ENCODE measurements at regions not wholly inside any gene's neighbourhood (a gene's known extent, or its start where the extent isn't known, plus 50 kb on each side); places are given as distances from the start of the nearest gene placed in this dataset.

DNA sequence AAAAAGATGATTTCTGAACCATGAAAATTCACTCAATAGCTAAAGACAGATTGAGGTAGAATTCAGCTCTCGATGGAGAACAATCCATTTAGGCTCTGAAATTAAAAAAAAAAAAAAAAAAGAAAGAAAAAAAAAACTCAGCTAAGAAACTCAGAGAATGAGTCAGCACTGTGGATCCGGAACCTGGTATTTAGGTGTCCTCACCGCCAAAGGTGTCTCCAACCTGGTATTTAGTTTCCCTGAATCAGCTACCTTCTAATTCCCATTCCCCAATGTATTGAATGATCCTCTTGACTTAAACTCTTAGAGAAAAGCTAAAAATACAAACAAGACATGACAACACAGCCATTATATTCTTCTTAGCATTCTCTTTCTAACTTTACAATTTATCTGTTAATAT is 150.3 kb upstream of the RASGEF1B start:
- H3K36me3 ChIP-seq: no peaks in the 10 kb centered on the region
- DNase-seq: no peak
- H3K4me3 ChIP-seq: no peak overlapping the region
- WGBS, 2 donors: 41 to 48% methylated on average over 3 of the region's 3 CpGs
- no peaks in the 10 kb centered on the region for H3K4me1 ChIP-seq
- no peaks in the 10 kb centered on the region for H3K27me3 ChIP-seq
- TF ChIP-seq CTCF (IDR thresholded peaks at IDR 0.05) (no peak), POLR2A (IDR thresholded peaks at IDR 0.05) (no peak)
- H3K9me3 ChIP-seq: no peaks in the 10 kb centered on the region
- H3K27ac ChIP-seq: no peak overlapping the region
- intact Hi-C loops (cut with DNase I): no loop called here

- intact Hi-C loops (cut with DNase I): no loop called here
- H3K9me3 ChIP-seq: no peaks in the 10 kb centered on the region
- H3K27me3 ChIP-seq: no peaks in the 10 kb centered on the region
- H3K4me3 ChIP-seq: no peak overlapping the region
- no peaks in the 10 kb centered on the region for H3K36me3 ChIP-seq
- DNase-seq: no peak
- WGBS, 2 donors: 38 to 50% methylated on average over 2 of the region's 2 CpGs
- no peak overlapping the region for H3K27ac ChIP-seq
- TF ChIP-seq POLR2A (IDR thresholded peaks at IDR 0.05): no peak
- H3K4me1 ChIP-seq: no peaks in the 10 kb centered on the region
Measured at GRCh38 chr4:81621490-81621889, 149.8 kb upstream of the RASGEF1B start.

- Histone ChIP-seq H3K36me3 (no peaks in the 10 kb centered on the region), H3K9me3 (no peaks in the 10 kb centered on the region), H3K27ac (no peak overlapping the region), H3K27me3 (no peaks in the 10 kb centered on the region), H3K4me3 (no peak overlapping the region), H3K4me1 (no peaks in the 10 kb centered on the region)
- intact Hi-C loops (cut with DNase I): no loop called here
- WGBS, 2 donors: 43 to 75% methylated on average over 1 of the region's 1 CpG
- no peak for DNase-seq
- TF ChIP-seq CTCF (IDR thresholded peaks at IDR 0.05) (no peak), POLR2A (IDR thresholded peaks at IDR 0.05) (no peak)
Measured at GRCh38 chr4:81620442-81620841, 148.7 kb upstream of the RASGEF1B start.

GRCh38 chr4:81617545-81617944 is 145.8 kb upstream of the RASGEF1B start:
- H3K4me3 ChIP-seq: no peak overlapping the region
- DNase-seq: no peak
- WGBS, 2 donors: 80 to 83% methylated on average over 1 of the region's 1 CpG
- no peaks in the 10 kb centered on the region for H3K27me3 ChIP-seq
- no peak for TF ChIP-seq POLR2A (IDR thresholded peaks at IDR 0.05)
- no peak for TF ChIP-seq CTCF (IDR thresholded peaks at IDR 0.05)
- intact Hi-C loops (cut with DNase I): no loop called here
- no peaks in the 10 kb centered on the region for H3K9me3 ChIP-seq
- H3K27ac ChIP-seq: no peak overlapping the region
- no peaks in the 10 kb centered on the region for H3K4me1 ChIP-seq
- no peaks in the 10 kb centered on the region for H3K36me3 ChIP-seq

- no peak overlapping the region for H3K4me3 ChIP-seq
- peaks cover 5 to 12% (median 5%) of the 10 kb centered on the region in 3 donors for H3K4me1 ChIP-seq
- no peaks in the 10 kb centered on the region for H3K27me3 ChIP-seq
- H3K36me3 ChIP-seq: no peaks in the 10 kb centered on the region
- intact Hi-C loops (cut with DNase I): no loop called here
- H3K9me3 ChIP-seq: no peaks in the 10 kb centered on the region
- no peak for DNase-seq
- H3K27ac ChIP-seq: no peak overlapping the region
- 86 to 87% methylated on average over 3 of the region's 3 CpGs for WGBS, 2 donors
- TF ChIP-seq POLR2A (IDR thresholded peaks at IDR 0.05) (no peak), CTCF (IDR thresholded peaks at IDR 0.05) (no peak)
Measured at GRCh38 chr4:81611221-81611620, 139.5 kb upstream of the RASGEF1B start.

- H3K4me1 ChIP-seq: peaks cover 5 to 12% (median 5%) of the 10 kb centered on the region in 3 donors
- no peak overlapping the region for H3K27ac ChIP-seq
- TF ChIP-seq CTCF (IDR thresholded peaks at IDR 0.05): no peak
- no peak for TF ChIP-seq POLR2A (IDR thresholded peaks at IDR 0.05)
- no peaks in the 10 kb centered on the region for H3K36me3 ChIP-seq
- WGBS, 2 donors: 71 to 81% methylated on average over 2 of the region's 2 CpGs
- H3K27me3 ChIP-seq: no peaks in the 10 kb centered on the region
- H3K4me3 ChIP-seq: no peak overlapping the region
- no peak for DNase-seq
- no peaks in the 10 kb centered on the region for H3K9me3 ChIP-seq
- intact Hi-C loops (cut with DNase I): no loop called here
Measured at GRCh38 chr4:81609844-81610243, 138.1 kb upstream of the RASGEF1B start.

All from esophagus squamous epithelium (tissue), 5 donors.